Lung (tissue), 11 donors: ENCODE measurements at regions not wholly inside any gene's neighbourhood (a gene's known extent, or its start where the extent isn't known, plus 50 kb on each side); places are given as distances from the start of the nearest gene placed in this dataset.

Experiments used
- ATAC-seq: fragments of 200-7000 bp; cut with Tn5 transposase; one replicate; pipeline ENCODE4 v1.9.1; 2020; ENCODE audit warnings: moderate number of reproducible peaks; ENCODE audit not compliant: insufficient read depth, low FRiP score
- DNase-seq, 3 donors: peaks; one replicate each; pipeline ENCODE4 v3.0.0-alpha.2; 2013 to 2017
- H3K27ac ChIP-seq, 2 donors: one replicate each; pipeline ENCODE4 v1.5.1; 2013; ENCODE audit warnings: mild to moderate bottlenecking in 2 of 2, moderate library complexity in 2 of 2, control low read depth in 1 of 2, inconsistent platforms in 1 of 2, low read depth in 1 of 2, low read length in 1 of 2
- H3K27me3 ChIP-seq, 3 donors: one replicate each; pipeline ENCODE4 v1.5.1; 2013; ENCODE audit warnings: low read length in 2 of 3; ENCODE audit not compliant: control insufficient read depth in 3 of 3, insufficient read depth in 3 of 3
- H3K36me3 ChIP-seq, 4 donors: one replicate each; pipeline ENCODE4 v1.5.1; 2013; ENCODE audit warnings: low read length in 4 of 4, mild to moderate bottlenecking in 1 of 4, moderate library complexity in 1 of 4; ENCODE audit not compliant: control insufficient read depth in 4 of 4, insufficient read depth in 4 of 4
- H3K4me1 ChIP-seq, 5 donors: one replicate each; pipeline ENCODE4 v1.5.1; 2013; ENCODE audit warnings: low read length in 5 of 5, mild to moderate bottlenecking in 2 of 5, moderate library complexity in 1 of 5; ENCODE audit not compliant: control insufficient read depth in 5 of 5, insufficient read depth in 5 of 5
- H3K4me3 ChIP-seq: one replicate; pipeline ENCODE4 v1.5.1; 2013; ENCODE audit warnings: mild to moderate bottlenecking, control low read depth, moderate library complexity
- H3K9ac ChIP-seq, 2 donors: one replicate each; pipeline ENCODE4 v1.5.1; 2013; ENCODE audit warnings: low read length in 2 of 2, control low read depth in 1 of 2; ENCODE audit not compliant: insufficient read depth in 1 of 2
- H3K9me3 ChIP-seq, 4 donors: one replicate each; pipeline ENCODE4 v1.5.1; 2013; ENCODE audit warnings: low read length in 3 of 4, mild to moderate bottlenecking in 1 of 4, moderate library complexity in 1 of 4; ENCODE audit not compliant: control insufficient read depth in 4 of 4, insufficient read depth in 3 of 4
- WGBS, 2 donors: extraction: QIAGEN DNeasy Blood & Tissue Kit; methylation state at CpG; one replicate each; pipeline ENCODE4 v1.1.7; 2013; 5-methylcytosine and 5-hydroxymethylcytosine counted together
- TF ChIP-seq, protein P1 (sequence below): IDR thresholded peaks from 2 replicates; pipeline ENCODE4 v1.5.1; 2012; ENCODE audit warnings: mild to moderate bottlenecking; ENCODE audit errors: control extremely low read depth, extremely low read depth
- donor health status: control.
- donor health status: control.
- donor health status: Bipolar disorder and iron deficiency.
- donor health status: healthy.
- donor health status: DM: yes; HTN: yes; CAD: no.

DNA sequence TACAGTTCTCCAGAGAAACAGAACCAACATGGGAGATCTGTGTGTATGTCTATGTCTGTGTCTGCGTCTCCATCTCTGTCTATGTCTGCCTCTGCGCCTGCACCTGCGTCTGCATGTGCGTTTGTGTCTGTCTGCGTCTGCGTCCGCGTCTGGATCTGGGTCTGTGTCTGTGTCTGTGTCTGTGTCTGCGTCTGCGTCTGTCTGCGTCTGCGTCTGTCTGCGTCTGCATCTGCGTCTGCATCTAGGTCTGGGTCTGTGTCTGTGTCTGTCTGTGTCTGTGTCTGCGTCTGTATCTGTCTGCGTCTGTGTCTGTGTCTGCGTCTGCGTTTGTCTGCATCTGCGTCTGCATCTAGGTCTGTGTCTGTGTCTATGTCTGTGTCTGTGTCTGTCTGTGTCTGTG is 53.1 kb upstream of the SLC22A11 start:
- TF ChIP-seq, protein P1, sequence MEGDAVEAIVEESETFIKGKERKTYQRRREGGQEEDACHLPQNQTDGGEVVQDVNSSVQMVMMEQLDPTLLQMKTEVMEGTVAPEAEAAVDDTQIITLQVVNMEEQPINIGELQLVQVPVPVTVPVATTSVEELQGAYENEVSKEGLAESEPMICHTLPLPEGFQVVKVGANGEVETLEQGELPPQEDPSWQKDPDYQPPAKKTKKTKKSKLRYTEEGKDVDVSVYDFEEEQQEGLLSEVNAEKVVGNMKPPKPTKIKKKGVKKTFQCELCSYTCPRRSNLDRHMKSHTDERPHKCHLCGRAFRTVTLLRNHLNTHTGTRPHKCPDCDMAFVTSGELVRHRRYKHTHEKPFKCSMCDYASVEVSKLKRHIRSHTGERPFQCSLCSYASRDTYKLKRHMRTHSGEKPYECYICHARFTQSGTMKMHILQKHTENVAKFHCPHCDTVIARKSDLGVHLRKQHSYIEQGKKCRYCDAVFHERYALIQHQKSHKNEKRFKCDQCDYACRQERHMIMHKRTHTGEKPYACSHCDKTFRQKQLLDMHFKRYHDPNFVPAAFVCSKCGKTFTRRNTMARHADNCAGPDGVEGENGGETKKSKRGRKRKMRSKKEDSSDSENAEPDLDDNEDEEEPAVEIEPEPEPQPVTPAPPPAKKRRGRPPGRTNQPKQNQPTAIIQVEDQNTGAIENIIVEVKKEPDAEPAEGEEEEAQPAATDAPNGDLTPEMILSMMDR: no peak
- Histone ChIP-seq H3K9ac (no peak overlapping the region), H3K4me3 (no peak overlapping the region), H3K27ac (no peak overlapping the region), H3K27me3 (peaks cover 0 to 17% (median 7%) of the 10 kb centered on the region in 3 donors), H3K9me3 (peaks cover 0 to 22% (median 0%) of the 10 kb centered on the region in 4 donors), H3K36me3 (no peaks in the 10 kb centered on the region), H3K4me1 (no peaks in the 10 kb centered on the region)
- ATAC-seq (no peak), DNase-seq (no peak)
- 91 to 93% methylated on average over 19 of the region's 19 CpGs for WGBS, 2 donors

- no peak for ATAC-seq
Observed at GRCh38 chr11:64503186-64503753, 52.5 kb upstream of the SLC22A11 start.

DNA sequence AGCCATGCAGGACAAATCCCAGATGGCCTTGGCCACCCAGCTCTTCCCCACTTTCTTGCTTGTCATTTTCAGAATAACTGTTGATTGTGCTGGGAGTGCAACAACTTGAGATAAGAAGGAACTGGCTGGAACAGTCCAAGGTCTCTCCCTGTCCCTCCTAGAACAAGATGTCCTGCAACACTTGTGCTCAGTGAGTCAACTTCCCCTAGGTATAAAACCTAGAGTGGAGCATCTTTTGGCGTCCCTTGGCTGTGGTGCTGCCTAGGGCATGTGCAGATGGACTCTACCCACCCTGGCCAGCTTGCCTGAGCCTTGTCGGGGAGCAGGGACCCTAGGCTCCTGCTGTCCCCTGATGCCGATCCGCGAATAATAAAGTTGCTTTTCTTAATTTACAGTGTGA is 50.7 kb upstream of the SLC22A11 start:
- Histone ChIP-seq H3K4me1 (no peaks in the 10 kb centered on the region), H3K9ac (no peak overlapping the region), H3K27ac (no peak overlapping the region), H3K27me3 (peaks cover 0 to 21% (median 4%) of the 10 kb centered on the region in 3 donors), H3K4me3 (no peak overlapping the region), H3K9me3 (peaks cover 0 to 22% (median 0%) of the 10 kb centered on the region in 4 donors), H3K36me3 (no peaks in the 10 kb centered on the region)
- TF ChIP-seq, protein P1: no peak
- no peak for ATAC-seq
- WGBS, 2 donors: 91 to 97% methylated on average over 5 of the region's 5 CpGs
- no peak for DNase-seq

More at GRCh38 chr11:64503186-64503753, 52.5 kb upstream of the SLC22A11 start:
- TF ChIP-seq, protein P1: no peak
- Histone ChIP-seq H3K27me3 (peaks cover 0 to 21% (median 6%) of the 10 kb centered on the region in 3 donors), H3K9me3 (peaks cover 0 to 22% (median 0%) of the 10 kb centered on the region in 4 donors), H3K9ac (no peak overlapping the region), H3K4me3 (no peak overlapping the region), H3K4me1 (no peaks in the 10 kb centered on the region), H3K27ac (no peak overlapping the region), H3K36me3 (no peaks in the 10 kb centered on the region)
- 60 to 73% methylated on average over 5 of the region's 5 CpGs for WGBS, 2 donors
- DNase-seq: no peak
